CD4-positive, alpha-beta memory T cell (primary cell): ENCODE measurements at regions not wholly inside any gene's neighbourhood (a gene's known extent, or its start where the extent isn't known, plus 50 kb on each side); places are given as distances from the start of the nearest gene placed in this dataset.

Experiments
- CTCF ChIA-PET: fragments of 350-600 bp; sonication (Branson Sonifier 250); formaldehyde crosslinking; loops from one replicate; lab custom pipeline; 2021; ENCODE audit warnings: inconsistent platforms; ENCODE audit not compliant: partially characterized antibody; lab: Charles Lee
- POLR2A ChIA-PET: fragments of 350-600 bp; sonication (Branson Sonifier 250); formaldehyde crosslinking; loops from one replicate; lab custom pipeline; 2021; ENCODE audit not compliant: partially characterized antibody; lab: Charles Lee
- DNase-seq, 5 donors: peaks; one replicate each; pipeline versions ENCODE4 v3.0.0 to v3.0.0-alpha.2; 2020 to 2022; ENCODE audit warnings: mixed read lengths in 1 of 5
- H3K27ac ChIP-seq: one replicate; pipeline ENCODE4 v1.7.0; 2013; ENCODE audit warnings: low read depth, low read length
- H3K27me3 ChIP-seq: 2 replicates; pipeline ENCODE4 v1.7.0; 2013; ENCODE audit warnings: mild to moderate bottlenecking, low read length, moderate library complexity; ENCODE audit not compliant: insufficient read depth
- H3K36me3 ChIP-seq: 2 replicates; pipeline ENCODE4 v1.7.0; 2013; ENCODE audit warnings: mild to moderate bottlenecking, low read length, moderate library complexity; ENCODE audit not compliant: insufficient read depth
- H3K4me1 ChIP-seq: 2 replicates; pipeline ENCODE4 v1.7.0; 2013; ENCODE audit warnings: mild to moderate bottlenecking, low read length, moderate library complexity; ENCODE audit not compliant: insufficient read depth
- H3K4me3 ChIP-seq, 2 donors: one replicate each; pipeline ENCODE4 v1.7.0; 2013; ENCODE audit warnings: low read length in 2 of 2, mild to moderate bottlenecking in 1 of 2
- H3K9me3 ChIP-seq, 2 donors: one replicate each; pipeline ENCODE4 v1.7.0; 2013; ENCODE audit warnings: low read length in 2 of 2, control low read depth in 1 of 2; ENCODE audit not compliant: control insufficient read depth in 1 of 2
- H3K27ac Mint-ChIP-seq, 7 donors: one replicate each; pipeline ENCODE4 v1.8.0; 2020 to 2021; ENCODE audit warnings: mixed read lengths in 7 of 7, mild to moderate bottlenecking in 6 of 7, inconsistent platforms in 3 of 7, moderate library complexity in 3 of 7
- H3K27me3 Mint-ChIP-seq, 2 donors: one replicate each; pipeline ENCODE4 v1.8.0; 2020 to 2021; ENCODE audit warnings: mixed read lengths in 2 of 2
- H3K36me3 Mint-ChIP-seq, 2 donors: one replicate each; pipeline ENCODE4 v1.8.0; 2020 to 2021; ENCODE audit warnings: mixed read lengths in 2 of 2, inconsistent platforms in 1 of 2, mild to moderate bottlenecking in 1 of 2
- H3K4me1 Mint-ChIP-seq, 4 donors: one replicate each; pipeline ENCODE4 v1.8.0; 2020 to 2021; ENCODE audit warnings: mixed read lengths in 4 of 4, mild to moderate bottlenecking in 1 of 4
- H3K4me3 Mint-ChIP-seq, 8 donors: one replicate each; pipeline ENCODE4 v1.8.0; 2020 to 2021; ENCODE audit warnings: mixed read lengths in 8 of 8, mild to moderate bottlenecking in 7 of 8, moderate library complexity in 6 of 8, inconsistent platforms in 3 of 8
- H3K9me3 Mint-ChIP-seq, 8 donors: one replicate each; pipeline ENCODE4 v1.8.0; 2020 to 2021; ENCODE audit warnings: mixed read lengths in 8 of 8, mild to moderate bottlenecking in 5 of 8, inconsistent platforms in 3 of 8, moderate library complexity in 1 of 8
- intact Hi-C: fragments of 100-400 bp; cut with micrococcal nuclease; formaldehyde crosslinking; loops from one replicate; pipeline ENCODE4 v1.15.1; 2023

GRCh38 chr16:47892999-47893398 is 262.8 kb downstream of the ABCC12 start:
- no peak overlapping the region for H3K27ac Mint-ChIP-seq
- Histone ChIP-seq H3K36me3 (no peaks in the 10 kb centered on the region), H3K4me1 (no peaks in the 10 kb centered on the region), H3K9me3 (no peaks in the 10 kb centered on the region), H3K4me3 (no peak overlapping the region), H3K27ac (no peak overlapping the region), H3K27me3 (no peaks in the 10 kb centered on the region)
- no peak for DNase-seq
- intact Hi-C loops: no loop called here
- peaks cover 11 to 12% of the 10 kb centered on the region in 2 donors for H3K27me3 Mint-ChIP-seq
- no peak overlapping the region for H3K4me3 Mint-ChIP-seq
- peaks cover 0 to 2% (median 0%) of the 10 kb centered on the region in 4 donors for H3K4me1 Mint-ChIP-seq
- H3K9me3 Mint-ChIP-seq: peaks cover 0 to 10% (median 3%) of the 10 kb centered on the region in 8 donors
- no peaks in the 10 kb centered on the region for H3K36me3 Mint-ChIP-seq
- POLR2A ChIA-PET: no interaction called here
- CTCF ChIA-PET: no interaction called here

- DNase-seq: no peak
- H3K27me3 Mint-ChIP-seq: peaks cover 17 to 19% of the 10 kb centered on the region in 2 donors
- Histone ChIP-seq H3K4me1 (no peaks in the 10 kb centered on the region), H3K27me3 (no peaks in the 10 kb centered on the region), H3K27ac (no peak overlapping the region), H3K36me3 (no peaks in the 10 kb centered on the region), H3K9me3 (no peaks in the 10 kb centered on the region), H3K4me3 (no peak overlapping the region)
- CTCF ChIA-PET: no interaction called here
- POLR2A ChIA-PET: no interaction called here
- H3K4me3 Mint-ChIP-seq: no peak overlapping the region
- no peaks in the 10 kb centered on the region for H3K36me3 Mint-ChIP-seq
- no peak overlapping the region for H3K27ac Mint-ChIP-seq
- H3K9me3 Mint-ChIP-seq: peaks cover 0 to 5% (median 2%) of the 10 kb centered on the region in 8 donors
- H3K4me1 Mint-ChIP-seq: peaks cover 0 to 2% (median 0%) of the 10 kb centered on the region in 4 donors
- intact Hi-C loops: no loop called here
Observed at GRCh38 chr16:47888734-47889133, 267.1 kb downstream of the ABCC12 start.

- Histone ChIP-seq H3K27ac (no peak overlapping the region), H3K27me3 (no peaks in the 10 kb centered on the region), H3K4me3 (no peak overlapping the region), H3K4me1 (no peaks in the 10 kb centered on the region), H3K36me3 (no peaks in the 10 kb centered on the region), H3K9me3 (no peaks in the 10 kb centered on the region)
- intact Hi-C loops: no loop called here
- no peak overlapping the region for H3K27ac Mint-ChIP-seq
- ChIA-PET CTCF (no interaction called here), POLR2A (no interaction called here)
- H3K36me3 Mint-ChIP-seq: no peaks in the 10 kb centered on the region
- H3K4me1 Mint-ChIP-seq: peaks cover 0 to 2% (median 0%) of the 10 kb centered on the region in 4 donors
- H3K9me3 Mint-ChIP-seq: peaks cover 0 to 5% (median 2%) of the 10 kb centered on the region in 8 donors
- peaks cover 19 to 20% of the 10 kb centered on the region in 2 donors for H3K27me3 Mint-ChIP-seq
- DNase-seq: no peak
- H3K4me3 Mint-ChIP-seq: no peak overlapping the region
Observed at GRCh38 chr16:47888142-47888541, 267.7 kb downstream of the ABCC12 start.

- Histone ChIP-seq H3K27me3 (no peaks in the 10 kb centered on the region), H3K4me3 (no peak overlapping the region), H3K36me3 (no peaks in the 10 kb centered on the region), H3K9me3 (no peaks in the 10 kb centered on the region), H3K27ac (no peak overlapping the region), H3K4me1 (no peaks in the 10 kb centered on the region)
- Mint-ChIP-seq H3K27ac (no peak overlapping the region), H3K4me3 (no peak overlapping the region), H3K9me3 (peaks cover 0 to 7% (median 2%) of the 10 kb centered on the region in 8 donors), H3K36me3 (no peaks in the 10 kb centered on the region), H3K27me3 (peaks cover 19 to 21% of the 10 kb centered on the region in 2 donors), H3K4me1 (peaks cover 0 to 2% (median 0%) of the 10 kb centered on the region in 4 donors)
- DNase-seq: no peak
- intact Hi-C loops: no loop called here
- CTCF ChIA-PET: no interaction called here
- POLR2A ChIA-PET: no interaction called here
Observed at GRCh38 chr16:47887496-47887895, 268.3 kb downstream of the ABCC12 start.

GRCh38 chr16:47886631-47887415 is 269.0 kb downstream of the ABCC12 start:
- no peak for DNase-seq
- Mint-ChIP-seq H3K27me3 (peaks cover 19 to 21% of the 10 kb centered on the region in 2 donors), H3K4me3 (no peak overlapping the region), H3K27ac (no peak overlapping the region), H3K9me3 (peaks cover 0 to 7% (median 2%) of the 10 kb centered on the region in 8 donors), H3K36me3 (no peaks in the 10 kb centered on the region), H3K4me1 (peaks cover 0 to 2% (median 0%) of the 10 kb centered on the region in 4 donors)
- Histone ChIP-seq H3K4me3 (no peak overlapping the region), H3K36me3 (no peaks in the 10 kb centered on the region), H3K27me3 (no peaks in the 10 kb centered on the region), H3K4me1 (no peaks in the 10 kb centered on the region), H3K9me3 (no peaks in the 10 kb centered on the region), H3K27ac (no peak overlapping the region)
- ChIA-PET POLR2A (no interaction called here), CTCF (no interaction called here)
- intact Hi-C loops: no loop called here

- no peak for DNase-seq
- Histone ChIP-seq H3K9me3 (no peaks in the 10 kb centered on the region), H3K27ac (no peak overlapping the region), H3K4me3 (no peak overlapping the region), H3K36me3 (no peaks in the 10 kb centered on the region), H3K27me3 (no peaks in the 10 kb centered on the region), H3K4me1 (no peaks in the 10 kb centered on the region)
- Mint-ChIP-seq H3K27ac (no peak overlapping the region), H3K27me3 (peaks cover 19 to 21% of the 10 kb centered on the region in 2 donors), H3K9me3 (peaks cover 0 to 7% (median 2%) of the 10 kb centered on the region in 8 donors), H3K4me3 (no peak overlapping the region), H3K36me3 (no peaks in the 10 kb centered on the region), H3K4me1 (peaks cover 0 to 2% (median 0%) of the 10 kb centered on the region in 4 donors)
- POLR2A ChIA-PET: no interaction called here
- CTCF ChIA-PET: no interaction called here
- intact Hi-C loops: no loop called here
Observed at GRCh38 chr16:47886139-47886538, 269.7 kb downstream of the ABCC12 start.

- Histone ChIP-seq H3K4me1 (no peaks in the 10 kb centered on the region), H3K27ac (no peak overlapping the region), H3K9me3 (no peaks in the 10 kb centered on the region), H3K4me3 (no peak overlapping the region), H3K27me3 (no peaks in the 10 kb centered on the region), H3K36me3 (no peaks in the 10 kb centered on the region)
- H3K27ac Mint-ChIP-seq: no peak overlapping the region
- H3K9me3 Mint-ChIP-seq: peaks cover 0 to 6% (median 1%) of the 10 kb centered on the region in 8 donors
- peaks cover 0 to 2% (median 0%) of the 10 kb centered on the region in 4 donors for H3K4me1 Mint-ChIP-seq
- ChIA-PET POLR2A (no interaction called here), CTCF (no interaction called here)
- no peak overlapping the region for H3K4me3 Mint-ChIP-seq
- DNase-seq: no peak
- no peaks in the 10 kb centered on the region for H3K36me3 Mint-ChIP-seq
- H3K27me3 Mint-ChIP-seq: peaks cover 21% of the 10 kb centered on the region in 2 donors
- intact Hi-C loops: no loop called here
Observed at GRCh38 chr16:47885489-47885888, 270.3 kb downstream of the ABCC12 start.
